Adipocyte (in vitro differentiated cells): ENCODE measurements at regions not wholly inside any gene's neighbourhood (a gene's known extent, or its start where the extent isn't known, plus 50 kb on each side); places are given as distances from the start of the nearest gene placed in this dataset.
"Not testable (repeated sequence)": the region's sequence is repeated elsewhere in the genome, so short reads cannot be mapped to it uniquely, and the experiment has no call there.

Experiments
- DNase-seq: peaks from one replicate; pipeline ENCODE4 v3.0.0-alpha.2; 2015; ENCODE audit warnings: low read depth
- H3K27me3 ChIP-seq: replicated peaks from 2 replicates; pipeline ENCODE4 v1.7.0; 2013; ENCODE audit warnings: mild to moderate bottlenecking, low read length, moderate library complexity; ENCODE audit not compliant: control insufficient read depth, insufficient read depth
- H3K36me3 ChIP-seq: 2 replicates; pipeline ENCODE4 v1.7.0; 2013; ENCODE audit warnings: low read length, mild to moderate bottlenecking, moderate library complexity; ENCODE audit not compliant: control insufficient read depth, insufficient read depth, severe bottlenecking
- H3K4me1 ChIP-seq: 2 replicates; pipeline ENCODE4 v1.7.0; 2013; ENCODE audit warnings: mild to moderate bottlenecking, low read length, moderate library complexity; ENCODE audit not compliant: control insufficient read depth, insufficient read depth
- H3K4me3 ChIP-seq: 2 replicates; pipeline ENCODE4 v1.7.0; 2013; ENCODE audit warnings: mild to moderate bottlenecking, low read length, moderate library complexity
- H3K9ac ChIP-seq: 2 replicates; pipeline ENCODE4 v1.7.0; 2013; ENCODE audit warnings: mild to moderate bottlenecking, low read length, moderate library complexity
- H3K9me3 ChIP-seq: 2 replicates; pipeline ENCODE4 v1.7.0; 2013; ENCODE audit warnings: mild to moderate bottlenecking, low read length, moderate library complexity; ENCODE audit not compliant: control insufficient read depth

DNA sequence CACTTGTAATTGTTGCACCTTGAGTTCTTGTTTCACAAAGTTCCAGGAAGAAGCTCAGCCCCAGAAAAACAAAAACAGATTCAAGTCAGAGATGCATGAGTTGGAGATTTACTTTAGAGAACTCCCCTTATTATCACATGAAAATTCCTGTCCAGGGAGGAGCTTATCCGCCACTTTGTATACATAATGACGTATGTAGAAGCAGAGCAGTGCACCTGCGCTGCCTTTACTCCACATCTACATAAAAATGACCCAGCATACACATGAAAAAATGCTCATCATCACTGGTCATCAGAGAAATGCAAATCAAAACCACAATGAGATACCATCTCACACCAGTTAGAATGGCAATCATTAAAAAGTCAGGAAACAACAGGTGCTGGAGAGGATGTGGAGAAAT is 73.3 kb upstream of the ZSWIM2 start:
- not testable (repeated sequence) for H3K36me3 ChIP-seq, H3K9me3 ChIP-seq, H3K27me3 ChIP-seq, H3K4me3 ChIP-seq, DNase-seq, H3K9ac ChIP-seq, H3K4me1 ChIP-seq

DNA sequence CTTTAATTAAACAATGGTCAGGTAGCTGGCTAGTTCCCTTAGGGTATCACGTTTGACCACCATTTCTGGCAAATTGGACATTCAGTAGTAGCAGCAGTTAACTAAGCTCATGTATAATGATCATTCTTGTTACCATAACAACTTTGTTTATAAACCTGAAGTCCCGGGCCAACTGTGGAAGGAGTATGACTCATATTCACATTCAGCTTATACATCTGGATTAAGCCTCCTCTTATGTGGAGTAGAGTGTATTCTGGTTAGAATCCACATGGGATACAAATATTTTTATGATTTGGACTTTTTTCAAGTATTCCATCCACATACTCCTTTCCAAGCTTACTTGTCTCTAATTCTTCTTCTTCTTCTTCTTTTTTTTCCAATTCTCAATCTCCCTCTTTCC is 70.3 kb upstream of the ZSWIM2 start:
- H3K36me3 ChIP-seq = no peaks in the 10 kb centered on the region
- H3K4me3 ChIP-seq = no peak overlapping the region
- peaks cover 4% of the 10 kb centered on the region for H3K4me1 ChIP-seq
- peak; percentile 80 for DNase-seq
- no peaks in the 10 kb centered on the region for H3K27me3 ChIP-seq
- no peak overlapping the region for H3K9ac ChIP-seq
- no peaks in the 10 kb centered on the region for H3K9me3 ChIP-seq

DNA sequence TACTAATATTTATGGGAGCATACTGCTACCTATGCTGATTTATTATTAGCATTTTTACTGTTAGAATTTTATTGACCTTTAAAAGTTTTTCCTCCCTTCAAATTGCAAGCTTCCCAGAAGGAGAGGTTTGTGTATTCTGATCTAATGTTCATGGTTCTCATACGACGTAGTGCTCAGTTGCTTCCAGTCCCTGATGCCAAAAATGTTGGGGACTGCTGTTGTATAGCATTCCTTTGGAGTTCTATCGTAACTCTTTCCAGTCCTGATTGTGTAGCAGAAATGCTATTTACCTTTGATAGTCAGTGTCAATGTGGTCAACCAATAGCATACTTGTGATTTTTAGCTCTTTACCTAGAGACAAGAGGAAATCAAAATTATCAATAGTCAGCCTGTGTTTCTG is 69.5 kb upstream of the ZSWIM2 start:
- H3K4me3 ChIP-seq = no peak overlapping the region
- no peaks in the 10 kb centered on the region for H3K27me3 ChIP-seq
- H3K4me1 ChIP-seq = peaks cover 4% of the 10 kb centered on the region
- no peak for DNase-seq
- H3K9me3 ChIP-seq = no peaks in the 10 kb centered on the region
- no peaks in the 10 kb centered on the region for H3K36me3 ChIP-seq
- no peak overlapping the region for H3K9ac ChIP-seq

DNA sequence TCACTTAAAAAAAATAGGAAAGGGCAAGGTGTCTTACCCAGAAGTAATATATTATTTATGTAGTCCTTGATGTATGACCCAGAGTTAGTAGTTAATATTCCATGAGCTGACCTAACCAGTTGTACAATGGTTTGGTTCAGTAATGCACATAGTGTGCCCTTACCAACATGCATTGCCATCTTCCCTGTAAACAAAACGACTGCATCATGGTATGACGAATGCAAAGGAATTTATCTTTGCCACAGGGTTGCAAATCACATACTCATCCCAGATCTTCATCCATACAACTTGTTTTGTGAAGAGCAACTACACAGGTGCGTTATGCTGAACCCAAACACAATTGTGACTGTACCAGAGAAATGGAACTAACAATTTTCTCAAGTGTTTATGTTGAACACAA is 68.9 kb upstream of the ZSWIM2 start:
- Histone ChIP-seq H3K4me1 (peaks cover 4% of the 10 kb centered on the region), H3K4me3 (no peak overlapping the region), H3K9ac (no peak overlapping the region), H3K27me3 (no peaks in the 10 kb centered on the region), H3K36me3 (no peaks in the 10 kb centered on the region), H3K9me3 (no peaks in the 10 kb centered on the region)
- DNase-seq = peak; percentile 8

DNA sequence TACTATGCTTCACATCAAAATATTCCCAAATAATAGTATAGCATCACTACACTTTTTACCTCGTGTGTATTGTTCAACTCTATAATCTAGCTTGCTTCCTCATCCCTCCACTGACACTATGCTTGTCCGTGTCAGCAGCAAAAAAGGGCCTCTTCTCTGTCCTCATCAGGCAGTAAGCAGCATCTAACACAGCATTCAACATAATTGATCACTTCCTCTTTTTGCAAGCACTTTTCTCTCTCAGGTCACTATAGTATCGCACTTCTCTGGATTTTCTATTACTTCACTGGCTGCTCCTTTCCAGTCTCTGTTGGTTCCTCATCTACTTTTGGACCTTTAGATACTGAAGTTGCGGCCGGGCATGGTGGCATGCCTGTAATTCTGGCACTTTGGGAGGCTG is 64.9 kb upstream of the ZSWIM2 start:
- DNase-seq = no peak
- Histone ChIP-seq H3K36me3 (no peaks in the 10 kb centered on the region), H3K9me3 (no peaks in the 10 kb centered on the region), H3K4me3 (no peak overlapping the region), H3K9ac (no peak overlapping the region), H3K4me1 (peaks cover 3% of the 10 kb centered on the region), H3K27me3 (no peaks in the 10 kb centered on the region)

DNA sequence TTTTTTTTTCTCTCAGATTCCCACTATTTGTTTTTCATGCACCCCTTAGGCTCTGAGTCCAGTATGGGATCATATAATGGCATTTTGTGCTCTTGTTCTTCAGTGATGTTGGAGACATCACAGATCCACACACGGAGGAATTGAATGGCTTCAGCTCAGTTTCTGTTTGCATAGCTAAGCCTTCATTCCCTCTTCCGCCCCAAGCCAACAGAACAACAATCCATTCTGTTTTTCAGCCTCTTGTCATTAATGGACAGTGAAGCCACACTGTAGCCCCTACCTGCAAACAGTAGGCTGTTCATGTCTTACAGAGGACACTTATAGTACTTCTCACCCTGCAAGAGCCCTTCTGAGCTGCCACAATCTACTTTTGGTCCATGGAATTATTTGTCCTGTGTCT is 64.0 kb upstream of the ZSWIM2 start:
- Histone ChIP-seq H3K27me3 (no peaks in the 10 kb centered on the region), H3K4me3 (no peak overlapping the region)

DNA sequence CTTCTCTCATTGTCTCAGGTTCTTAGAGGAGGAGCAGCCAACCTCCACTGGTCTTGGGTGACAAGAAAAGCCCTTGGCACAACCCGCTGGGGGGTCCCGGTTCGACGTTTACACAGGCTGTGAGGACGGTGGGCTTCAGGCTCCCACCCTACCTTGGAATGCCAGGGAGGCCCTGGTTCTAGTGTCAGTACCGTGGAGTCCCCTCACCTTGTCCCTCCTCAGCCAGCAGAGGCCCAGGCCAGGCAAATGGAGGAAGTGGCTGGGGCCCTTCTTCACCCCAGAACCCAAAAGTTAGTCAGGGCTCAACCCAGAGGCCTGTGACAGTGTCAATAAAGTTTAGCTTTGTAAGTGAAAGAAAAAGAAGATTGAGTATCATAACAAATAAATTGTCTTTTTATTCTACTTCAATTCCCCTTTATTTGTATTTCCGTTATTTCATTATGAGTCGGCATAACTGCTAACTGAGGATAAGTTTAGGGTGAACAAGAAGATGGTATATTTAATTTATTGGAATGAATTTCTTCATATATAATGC is 62.6 kb upstream of the ZSWIM2 start:
- Histone ChIP-seq H3K9me3 (no peaks in the 10 kb centered on the region), H3K27me3 (no peaks in the 10 kb centered on the region), H3K9ac (no peak overlapping the region), H3K36me3 (no peaks in the 10 kb centered on the region), H3K4me1 (peaks cover 5% of the 10 kb centered on the region), H3K4me3 (no peak overlapping the region)
- no peak for DNase-seq

More for the DNA sequence above, 64.0 kb upstream of the ZSWIM2 start:
- H3K9me3 ChIP-seq = no peaks in the 10 kb centered on the region
- no peaks in the 10 kb centered on the region for H3K36me3 ChIP-seq
- H3K4me1 ChIP-seq = peaks cover 5% of the 10 kb centered on the region
- no peak for DNase-seq
- no peak overlapping the region for H3K9ac ChIP-seq

DNA sequence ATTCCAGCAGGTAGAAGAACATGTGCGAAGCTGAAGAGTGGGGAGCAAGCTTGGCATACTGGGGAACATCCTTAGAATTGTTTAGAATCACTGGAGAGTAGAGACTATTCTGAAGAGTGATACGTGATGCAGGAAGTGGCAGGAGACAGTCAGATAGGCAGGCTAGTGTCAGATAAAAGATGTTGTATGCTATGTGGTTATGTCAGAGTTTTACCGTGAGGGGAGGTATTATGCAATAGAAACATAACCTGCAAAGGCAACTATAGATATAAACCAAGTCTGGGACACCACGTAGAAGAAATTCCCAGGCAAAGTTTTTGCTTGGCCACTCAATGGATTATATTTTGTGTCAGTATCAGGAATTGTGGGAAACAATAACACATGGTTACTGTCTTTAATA is 62.0 kb upstream of the ZSWIM2 start:
- no peaks in the 10 kb centered on the region for H3K27me3 ChIP-seq
- no peaks in the 10 kb centered on the region for H3K36me3 ChIP-seq
- no peak overlapping the region for H3K4me3 ChIP-seq
- H3K4me1 ChIP-seq = peaks cover 5% of the 10 kb centered on the region
- H3K9me3 ChIP-seq = no peaks in the 10 kb centered on the region
- no peak overlapping the region for H3K9ac ChIP-seq
- no peak for DNase-seq

DNA sequence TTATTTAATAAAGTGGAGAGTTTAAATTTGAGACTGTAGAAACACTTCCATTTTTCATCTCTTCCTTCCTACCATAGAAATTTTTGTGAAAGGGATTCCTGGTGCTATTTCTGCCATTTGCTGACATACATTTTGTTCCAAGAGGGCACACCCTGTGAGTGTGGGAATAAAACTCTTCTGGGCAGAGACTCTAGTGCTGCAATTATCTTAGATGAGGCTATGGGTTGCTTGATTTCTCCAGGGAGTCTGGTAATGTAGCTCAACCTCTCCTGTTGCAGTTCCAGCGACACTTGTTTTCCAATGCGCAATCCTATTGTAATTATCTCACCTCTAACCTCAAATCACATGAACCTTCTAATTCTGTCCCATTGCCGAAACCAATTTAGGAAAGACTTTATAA is 60.1 kb upstream of the ZSWIM2 start:
- Histone ChIP-seq H3K36me3 (no peaks in the 10 kb centered on the region), H3K9ac (no peak overlapping the region), H3K9me3 (no peaks in the 10 kb centered on the region), H3K4me1 (peaks cover 9% of the 10 kb centered on the region), H3K27me3 (no peaks in the 10 kb centered on the region), H3K4me3 (no peak overlapping the region)
- DNase-seq = no peak

DNA sequence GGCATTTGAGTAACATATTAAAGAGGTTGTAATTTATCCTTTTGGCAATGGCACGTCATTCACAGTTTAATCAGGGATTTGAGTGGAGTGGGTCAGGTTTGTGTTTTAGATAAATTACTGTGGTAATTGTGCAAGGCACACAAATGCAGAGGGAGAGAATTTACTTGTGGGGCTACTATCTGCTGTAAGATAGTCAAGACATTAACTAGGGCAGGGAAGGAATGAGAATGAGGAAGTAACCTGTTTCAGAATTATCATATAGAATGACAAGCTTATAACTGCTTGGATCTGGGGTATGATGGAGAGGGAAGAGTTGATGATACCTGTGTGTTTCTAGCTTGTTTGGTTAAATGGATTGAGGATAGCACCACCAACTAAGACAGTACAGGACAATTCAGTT is 58.9 kb upstream of the ZSWIM2 start:
- Histone ChIP-seq H3K4me1 (peaks cover 17% of the 10 kb centered on the region), H3K9ac (no peak overlapping the region), H3K9me3 (no peaks in the 10 kb centered on the region), H3K27me3 (no peaks in the 10 kb centered on the region), H3K4me3 (no peak overlapping the region), H3K36me3 (no peaks in the 10 kb centered on the region)
- DNase-seq = no peak

DNA sequence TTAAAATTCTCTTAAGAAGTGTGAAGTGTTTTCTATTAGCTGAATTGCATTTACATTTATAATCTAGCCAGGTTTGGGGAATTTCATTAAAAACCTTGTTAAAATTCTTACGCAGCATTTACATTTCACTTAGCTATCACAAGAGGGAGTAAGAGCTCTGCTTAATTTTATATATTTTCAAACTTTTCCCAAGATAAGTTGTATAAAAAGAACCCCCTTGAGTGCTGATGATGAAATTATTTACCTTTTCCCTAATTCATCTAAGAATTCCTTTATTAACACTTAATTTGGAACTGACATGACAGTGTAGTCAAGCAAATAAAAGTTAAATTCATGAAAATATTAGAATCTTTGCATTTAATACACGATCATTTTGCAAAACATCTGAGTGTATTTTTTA is 54.2 kb upstream of the ZSWIM2 start:
- Histone ChIP-seq H3K9me3 (no peaks in the 10 kb centered on the region), H3K9ac (peak overlapping the region; percentile 70), H3K4me1 (peaks cover 12% of the 10 kb centered on the region), H3K36me3 (no peaks in the 10 kb centered on the region), H3K27me3 (no peaks in the 10 kb centered on the region), H3K4me3 (no peak overlapping the region)
- peak; percentile 69 for DNase-seq
